ENCODE measurements at regions not wholly inside any gene's neighbourhood (a gene's known extent, or its start where the extent isn't known, plus 50 kb on each side); places are given as distances from the start of the nearest gene placed in this dataset.

DNA sequence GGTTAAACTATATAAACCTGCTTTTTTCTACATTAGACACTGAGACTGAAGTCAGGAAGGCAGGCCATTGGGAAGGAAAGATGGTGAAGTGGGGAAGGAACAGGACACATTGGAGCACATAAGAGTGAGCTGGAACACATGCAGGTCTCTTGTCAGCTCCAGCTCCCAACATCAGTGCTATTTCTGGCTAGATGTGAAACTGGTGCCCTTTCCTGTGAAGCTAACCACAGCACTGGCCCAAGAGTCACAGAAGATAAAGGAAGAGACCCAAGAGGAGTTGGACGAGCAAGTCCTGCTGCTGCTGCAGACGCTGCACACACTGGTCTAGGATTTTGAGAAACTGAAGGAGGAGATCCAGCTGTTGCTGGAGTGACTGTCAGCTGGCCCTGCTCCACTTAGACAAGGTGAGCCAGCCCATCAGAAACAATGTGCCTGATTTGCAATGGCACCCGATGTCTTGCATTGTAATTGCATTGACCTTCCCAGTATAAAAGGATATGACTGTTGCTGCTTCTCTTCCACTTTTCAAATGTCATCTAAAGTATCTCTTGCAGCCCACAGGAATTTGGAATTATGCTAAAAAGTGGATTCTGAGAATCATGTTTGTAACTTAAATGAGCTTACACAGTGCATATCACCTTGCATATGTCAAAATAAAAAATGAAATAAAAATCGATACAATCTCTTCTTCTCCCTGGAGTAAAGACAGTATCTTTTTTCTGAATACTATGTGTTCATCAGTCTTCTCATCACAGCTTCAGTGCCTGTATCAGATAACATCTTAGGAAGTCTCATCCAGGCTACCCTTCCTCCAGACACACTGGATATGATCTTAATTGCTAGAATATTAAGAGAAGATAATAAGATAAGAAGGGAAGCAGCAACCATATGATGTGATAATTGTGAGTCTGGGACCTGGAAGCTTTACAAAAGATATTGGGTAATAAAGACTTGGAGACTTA, 230.7 kb upstream of the SPRY2 start:
- DNase-seq: no peak

DNA sequence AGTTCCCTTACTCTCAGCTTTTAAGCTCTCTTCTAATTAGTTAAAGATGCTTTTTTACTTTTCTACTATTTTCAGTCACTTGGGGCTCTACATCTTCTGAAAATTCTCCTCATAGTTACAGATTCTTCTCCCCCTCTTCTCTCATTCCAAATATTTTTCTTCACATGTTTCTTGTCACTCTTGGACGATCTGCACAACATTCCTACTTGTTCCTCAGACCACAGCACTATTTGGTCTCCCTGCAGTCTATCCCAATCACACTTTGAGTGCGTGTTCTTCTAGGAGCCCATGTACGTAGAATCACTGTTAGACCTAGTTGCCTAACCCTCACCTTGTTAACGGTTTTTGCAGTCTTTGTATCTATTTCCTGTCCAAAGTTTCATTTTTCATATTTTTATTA, 222.5 kb upstream of the SPRY2 start:
- no peak for DNase-seq

DNA sequence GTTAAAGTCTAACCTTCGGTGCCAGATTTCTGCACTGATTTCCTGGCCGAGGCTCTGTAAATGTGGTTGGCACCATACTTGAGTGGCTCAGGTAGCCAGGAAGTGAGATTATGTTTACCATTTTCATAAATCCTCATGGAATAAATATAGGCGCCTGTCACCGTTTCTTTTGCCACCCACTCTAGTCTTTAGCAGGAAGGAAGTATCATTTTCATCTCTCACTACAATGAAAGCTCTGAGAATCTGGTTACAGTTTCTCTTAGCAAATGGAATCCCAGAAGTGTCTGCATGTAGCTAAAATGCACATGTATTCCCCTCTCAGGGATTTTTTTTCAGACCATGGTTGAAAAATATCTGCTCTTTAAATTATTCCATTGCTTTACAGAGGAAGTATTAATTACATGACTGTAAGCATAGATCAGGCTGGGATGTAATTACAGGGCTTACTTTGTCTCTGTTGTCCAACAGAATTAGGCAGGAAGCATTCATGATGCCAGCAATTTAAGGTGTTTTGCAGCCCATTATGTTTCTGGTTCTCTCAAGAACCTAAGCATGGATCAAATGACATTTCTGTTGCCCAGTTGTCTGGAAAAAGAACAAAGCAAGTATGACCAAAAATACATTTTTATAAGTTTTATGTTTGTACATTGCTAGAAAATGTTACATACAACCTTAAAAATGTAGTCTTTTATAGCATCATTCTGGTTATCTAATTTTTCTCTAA, 221.7 kb upstream of the SPRY2 start:
- no peak for DNase-seq

DNA sequence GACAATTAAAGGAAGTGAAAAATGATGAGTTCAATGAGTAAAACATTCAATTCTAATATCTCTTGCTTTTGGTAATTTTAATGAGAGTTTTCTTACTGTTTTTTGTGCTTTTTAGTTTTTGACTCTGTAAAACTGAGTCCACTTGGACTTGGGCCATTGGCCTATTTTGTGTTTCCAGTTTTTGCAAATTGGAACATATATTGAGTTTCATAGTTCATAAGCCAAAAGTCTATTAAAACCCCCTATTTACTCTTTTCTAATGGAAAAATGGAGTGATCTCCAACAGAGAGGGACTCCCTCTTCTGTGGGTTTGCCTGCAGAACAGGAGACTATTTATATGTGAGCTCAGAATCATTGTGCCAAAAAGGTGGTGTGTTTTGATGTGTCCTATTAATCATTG, 219.7 kb upstream of the SPRY2 start:
- no peak for DNase-seq

DNA sequence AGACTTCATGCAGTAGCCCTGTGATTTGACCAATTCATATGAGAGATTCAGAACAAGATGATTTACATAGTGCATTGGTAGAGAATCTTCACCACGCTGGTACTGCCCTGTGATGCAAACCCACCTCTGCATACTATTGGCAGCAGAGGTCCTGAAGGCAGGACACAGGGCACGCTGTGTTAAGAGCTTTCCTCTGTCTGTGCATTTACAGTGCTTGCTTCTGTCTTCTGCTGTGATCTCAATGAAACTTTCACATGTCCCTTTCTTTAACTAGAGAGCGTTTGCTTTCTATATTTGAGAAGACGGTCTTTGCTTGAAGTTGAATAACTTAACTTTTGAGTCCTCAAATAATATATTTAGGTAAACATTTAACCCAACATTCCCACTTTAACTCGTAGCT, 219.0 kb upstream of the SPRY2 start:
- DNase-seq: no peak

DNA sequence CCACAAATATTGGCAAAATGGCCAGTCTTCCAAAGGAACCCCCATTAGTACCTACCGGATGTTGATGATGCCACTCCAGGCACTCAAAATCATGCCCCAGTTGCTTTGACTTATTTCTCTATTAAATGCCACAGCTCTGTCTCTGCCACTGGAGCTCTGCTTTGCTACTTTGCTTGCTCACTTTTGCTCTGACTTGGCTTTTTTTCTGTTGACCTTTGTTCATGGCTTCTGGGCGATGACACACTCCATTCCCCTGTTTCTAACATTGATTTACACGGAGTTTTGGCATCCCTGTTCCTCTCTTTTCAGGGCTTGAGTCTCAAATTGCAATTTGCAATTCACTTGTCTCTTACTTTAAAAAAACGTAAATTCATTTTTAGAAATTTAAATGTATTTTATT, 217.1 kb upstream of the SPRY2 start:
- DNase-seq: no peak

DNA sequence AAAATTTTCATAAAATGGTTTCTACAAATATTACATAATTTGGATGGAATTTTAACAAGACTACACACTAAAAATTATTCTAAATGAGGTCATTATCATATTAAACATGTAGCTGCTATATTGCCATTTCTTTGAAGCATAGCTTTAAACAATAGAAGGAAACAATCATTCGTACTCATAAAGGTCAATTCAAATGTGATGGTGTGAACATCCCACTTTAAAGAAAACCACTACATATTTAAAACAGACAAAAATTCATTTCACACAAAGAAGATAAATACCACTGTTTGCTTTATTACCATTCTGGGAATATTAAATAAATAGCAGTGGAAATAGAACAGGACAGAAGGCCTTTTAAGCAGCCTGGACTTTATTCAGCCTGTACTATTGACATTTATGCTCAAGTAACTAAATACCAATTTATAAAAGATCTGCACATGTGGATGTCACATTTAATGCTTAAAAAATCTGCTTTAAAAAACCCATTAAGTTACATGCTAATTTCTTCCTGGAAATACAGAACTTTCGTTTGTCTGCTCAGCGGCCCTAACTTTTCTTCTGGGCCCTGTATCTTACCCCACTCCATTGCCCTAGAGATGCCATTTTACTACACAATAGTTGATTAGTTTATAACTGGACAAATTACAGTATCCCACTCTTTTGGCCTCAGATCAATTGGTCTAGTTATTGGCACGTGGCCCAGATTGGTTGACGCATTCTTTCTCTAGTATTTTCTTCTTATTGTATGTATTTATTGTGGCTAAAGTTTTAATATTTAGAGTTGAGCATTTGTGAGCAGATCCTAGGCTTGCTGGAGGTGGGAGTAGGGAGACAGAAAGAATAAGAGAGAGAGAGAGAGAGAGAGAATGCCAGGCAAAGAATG, 215.1 kb upstream of the SPRY2 start:
- DNase-seq: no peak

DNA sequence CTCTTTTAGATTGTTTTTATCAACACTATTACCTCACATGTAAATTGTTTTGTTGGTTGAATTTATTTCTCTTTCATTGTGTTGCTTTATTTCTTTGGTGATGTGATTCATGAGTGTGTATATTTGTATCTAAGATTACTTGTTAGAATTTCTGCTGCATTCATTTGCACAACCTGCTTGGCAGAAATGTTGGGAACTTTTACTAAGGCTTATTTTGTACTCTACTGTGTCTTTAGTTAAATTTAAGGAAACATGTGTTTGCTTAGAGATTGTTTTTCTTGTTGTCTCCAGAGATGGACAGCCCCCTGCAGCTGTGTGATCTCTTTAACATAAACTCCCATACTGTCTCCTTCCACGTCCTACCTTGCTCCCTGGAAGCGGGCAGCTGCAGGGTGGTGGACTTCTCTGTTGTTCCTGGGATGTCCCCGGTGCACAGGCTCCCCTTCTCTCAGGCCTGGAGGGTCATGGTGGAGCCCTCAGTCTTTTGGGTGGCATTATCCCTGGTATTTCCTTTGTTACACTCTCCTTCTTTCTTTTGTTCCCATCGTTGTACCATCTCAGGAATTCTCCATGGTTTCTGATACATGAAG, 212.0 kb upstream of the SPRY2 start:
- no peak for DNase-seq

DNA sequence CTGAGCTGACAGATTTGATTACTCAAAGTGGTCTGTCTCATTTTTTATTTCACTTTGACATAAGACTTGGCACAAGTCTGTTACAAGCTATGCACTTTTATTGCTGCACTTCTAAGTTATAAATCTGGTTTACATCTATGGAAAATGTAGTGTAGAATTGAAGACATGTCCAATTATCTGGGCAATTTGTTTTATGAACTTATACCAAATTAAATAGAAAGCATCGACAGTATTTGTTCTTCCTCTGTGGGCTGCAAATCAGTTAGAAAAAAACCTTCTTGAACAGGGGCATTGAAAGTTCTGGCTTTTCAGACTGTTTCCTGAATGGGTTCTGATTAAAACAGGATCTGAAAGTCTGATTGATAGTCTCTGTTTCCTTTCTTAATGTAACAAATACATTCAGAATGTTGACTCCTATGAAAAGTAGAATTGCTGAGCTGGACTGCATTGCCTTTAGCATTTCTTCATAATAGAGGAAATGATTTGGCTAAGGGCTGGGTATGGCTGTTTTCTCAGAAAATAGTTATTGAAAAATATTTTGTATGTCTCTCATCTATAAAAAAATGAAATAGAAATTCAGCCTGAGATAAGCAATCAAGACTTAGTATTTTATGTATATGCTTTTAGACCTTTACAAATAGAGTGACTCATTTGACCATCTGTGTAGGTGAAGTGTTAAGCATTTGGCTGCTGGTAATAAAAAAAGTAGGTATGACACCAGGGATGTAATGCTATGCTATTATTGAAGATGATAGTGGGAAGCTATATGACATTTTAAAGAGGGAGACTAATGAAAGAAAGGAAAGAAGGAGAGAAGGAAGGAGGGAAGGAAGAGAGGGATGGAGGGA, 210.9 kb upstream of the SPRY2 start:
- no peak for DNase-seq

DNA sequence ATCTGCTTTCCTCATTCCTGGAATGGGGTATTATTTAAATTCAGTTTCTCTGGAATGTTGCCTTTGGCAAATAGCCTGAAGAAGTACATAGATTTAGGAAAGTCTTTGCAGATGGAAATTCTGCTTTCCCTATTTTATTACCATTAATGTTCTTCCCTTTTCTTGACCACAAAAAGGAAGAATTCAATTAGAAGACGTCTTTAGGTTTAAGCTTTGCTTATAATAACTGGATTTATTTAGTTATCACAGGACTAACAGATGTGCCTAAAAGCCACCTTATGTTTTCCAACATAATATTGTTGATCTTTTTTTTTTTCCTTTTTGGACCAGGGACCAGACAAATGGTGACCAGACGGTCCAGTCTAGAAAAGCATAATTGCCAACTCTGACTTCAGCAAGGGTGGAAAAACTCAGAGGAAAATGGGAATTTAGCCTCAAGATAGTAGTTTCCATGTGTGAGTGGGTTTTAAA, 210.1 kb upstream of the SPRY2 start:
- no peak for DNase-seq

DNA sequence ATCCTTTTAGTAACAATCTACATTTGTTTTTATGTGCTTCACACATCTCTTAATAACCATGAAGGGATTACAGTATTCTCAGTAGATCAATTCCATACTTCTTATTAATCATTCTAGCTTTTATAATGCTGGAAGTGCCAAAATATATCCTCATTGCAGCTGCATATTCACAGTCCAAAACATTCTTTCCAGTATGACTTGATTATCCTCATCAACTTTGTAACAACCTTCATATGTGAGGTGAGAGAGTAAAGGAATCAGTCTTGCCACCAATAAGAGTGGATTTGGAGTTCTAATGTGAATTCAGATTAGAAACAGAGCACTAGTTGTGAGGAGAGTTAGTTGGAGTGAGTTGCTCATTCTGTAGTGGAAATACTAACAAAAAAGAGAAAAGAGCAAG, 208.0 kb upstream of the SPRY2 start:
- no peak for DNase-seq

DNA sequence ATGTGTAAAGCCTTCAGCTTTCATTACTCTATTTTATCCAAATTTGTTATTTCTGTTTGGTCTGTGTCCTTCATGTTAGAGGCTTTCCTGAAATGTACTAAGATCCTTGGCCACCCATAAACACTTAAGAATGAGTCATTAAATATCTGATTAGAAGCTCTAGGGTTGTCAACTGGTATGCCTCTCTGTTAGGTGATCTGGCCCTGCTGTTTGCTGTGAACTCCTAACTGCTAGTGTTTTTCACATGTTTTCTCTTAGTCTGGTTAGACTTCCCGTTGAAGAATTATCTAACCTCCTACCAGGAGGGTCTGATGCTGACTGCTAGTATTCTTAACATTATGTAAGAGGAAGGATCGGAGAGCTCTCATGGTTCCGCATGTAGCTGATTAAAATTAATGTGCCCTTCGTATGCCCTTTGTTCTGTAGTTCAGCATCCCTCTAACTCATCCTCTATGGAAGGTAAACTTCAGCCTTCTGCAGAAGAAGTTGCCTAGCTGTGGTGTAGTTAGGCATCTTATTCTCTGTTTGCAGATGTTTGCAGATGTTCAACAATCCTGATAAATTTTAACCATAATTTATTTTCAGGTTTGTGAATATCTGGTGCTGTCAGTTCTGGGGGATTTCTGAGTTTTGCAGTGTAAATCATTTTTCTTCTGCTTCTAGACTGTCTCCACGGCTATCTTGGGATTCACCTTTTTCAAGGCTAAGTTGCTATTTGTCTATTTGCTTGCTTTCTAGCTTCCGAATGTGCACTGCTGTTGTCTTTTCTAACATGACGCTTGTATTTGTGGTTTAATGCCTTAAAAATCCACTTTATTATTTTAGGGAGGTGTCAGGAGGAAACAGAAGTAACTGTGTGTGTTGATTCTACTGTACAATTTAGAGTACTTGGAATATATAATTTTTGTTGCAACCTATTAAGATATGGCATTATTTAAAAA, 207.2 kb upstream of the SPRY2 start:
- no peak for DNase-seq

DNA sequence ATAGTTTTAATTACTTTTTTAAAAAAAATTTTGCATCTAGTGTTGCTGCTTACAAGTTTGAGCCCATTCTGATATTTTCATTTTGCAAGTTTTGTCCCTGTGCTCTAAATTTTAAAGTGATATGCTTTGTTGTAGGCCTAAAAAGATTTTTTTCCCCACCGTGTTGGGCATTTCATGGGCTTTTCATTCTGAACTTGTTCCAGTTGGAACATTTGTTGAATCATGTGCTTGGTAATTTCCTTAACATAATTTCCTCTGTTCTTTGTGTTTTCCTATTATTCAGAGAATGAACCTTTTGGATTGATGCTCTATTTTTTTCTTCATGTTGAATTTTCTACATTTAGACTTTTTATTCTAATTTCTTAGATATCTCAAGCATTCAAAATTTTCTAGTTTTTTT, 206.4 kb upstream of the SPRY2 start:
- no peak for DNase-seq

DNA sequence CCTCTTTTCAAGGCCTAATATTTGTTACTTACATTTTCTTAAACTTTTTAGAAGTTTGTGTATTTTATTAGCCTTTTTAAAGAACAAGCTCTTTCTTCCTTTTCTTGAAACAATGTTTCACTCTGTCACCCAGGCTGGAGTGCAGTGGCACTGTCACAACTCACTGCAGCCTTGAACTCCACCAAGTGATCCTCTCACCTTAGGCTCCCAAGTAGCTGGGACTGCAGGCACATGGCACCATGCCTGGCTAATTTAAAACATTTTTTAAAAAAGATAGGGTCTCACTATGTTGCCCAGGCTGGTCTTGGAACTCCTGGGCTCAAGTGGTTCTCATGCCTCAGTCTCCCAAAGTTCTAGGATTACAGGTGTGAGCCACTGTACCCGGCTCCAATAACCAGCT, 192.2 kb upstream of the SPRY2 start:
- no peak for DNase-seq

DNA sequence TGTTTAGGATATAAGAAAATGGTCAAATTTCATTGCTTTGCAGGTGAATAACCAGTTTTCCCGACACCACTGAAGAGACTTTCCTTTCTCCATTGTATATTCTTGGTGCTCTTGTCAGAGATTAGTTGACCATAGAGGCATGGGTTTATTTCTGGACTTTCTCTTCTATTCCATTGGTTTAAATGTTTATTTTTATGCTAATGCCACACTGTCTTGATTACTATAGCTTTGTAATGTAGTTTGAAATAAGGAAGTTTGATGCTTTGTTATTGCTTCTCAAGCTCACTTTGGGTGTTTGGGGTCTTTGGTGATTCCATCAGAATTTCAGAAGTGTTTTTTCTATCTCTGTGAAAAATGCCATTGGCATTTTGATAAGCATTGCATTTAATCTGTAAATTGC, 190.0 kb upstream of the SPRY2 start:
- DNase-seq: no peak

DNA sequence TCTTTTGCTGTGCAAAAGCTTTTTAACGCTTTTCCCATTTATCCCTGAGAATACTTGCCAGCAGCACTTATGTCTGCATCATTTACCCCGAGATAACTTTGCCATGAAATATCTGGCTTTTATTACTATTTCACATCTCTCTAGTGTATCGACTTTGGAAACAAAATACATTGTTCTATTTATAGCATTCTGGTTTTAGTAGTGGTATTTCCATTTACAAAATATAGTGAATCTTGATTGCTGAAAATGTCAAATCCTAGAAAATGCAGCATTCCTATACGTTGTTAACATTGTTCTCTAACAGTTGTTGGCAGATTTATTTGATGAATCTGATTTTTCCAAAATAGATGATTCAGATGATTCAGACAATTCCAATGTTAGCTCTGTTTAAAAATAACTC, 189.3 kb upstream of the SPRY2 start:
- no peak for DNase-seq

DNA sequence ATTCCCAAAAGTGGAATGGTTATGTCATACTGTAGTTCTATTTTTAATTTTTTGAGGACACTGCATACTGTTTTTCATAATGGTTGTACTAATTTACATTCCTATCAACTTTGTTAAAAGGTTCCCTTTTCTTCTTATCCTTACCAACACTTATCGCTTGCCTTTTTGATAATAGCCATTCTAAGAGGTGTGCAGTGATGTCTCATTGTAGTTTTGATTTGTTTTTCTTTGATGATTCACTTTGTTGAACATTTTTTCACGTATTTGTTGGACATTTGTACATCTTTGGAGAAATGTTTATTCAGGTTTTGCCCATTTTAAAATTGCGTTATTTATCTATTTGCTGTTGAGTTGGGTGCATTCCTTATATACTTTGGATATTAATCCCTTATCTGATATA, 188.8 kb upstream of the SPRY2 start:
- DNase-seq: no peak

DNA sequence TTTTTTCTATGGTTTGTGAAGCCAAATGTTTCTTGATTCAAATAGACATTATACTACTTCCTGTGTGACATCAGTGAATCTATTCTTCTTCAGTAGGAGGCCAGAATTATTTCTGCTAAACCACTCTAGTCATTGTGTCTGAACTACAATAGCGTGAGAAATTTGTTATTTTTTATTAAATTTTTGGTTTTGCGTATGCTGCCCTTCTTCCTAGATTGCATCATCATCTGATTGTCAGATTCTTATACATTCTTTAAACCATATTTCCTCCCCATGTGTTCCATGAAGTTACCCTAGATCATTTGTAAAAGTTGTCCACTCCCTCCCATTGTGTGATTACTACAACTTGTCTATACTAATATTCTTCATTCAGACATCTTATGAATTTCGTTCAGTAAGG, 187.8 kb upstream of the SPRY2 start:
- DNase-seq: no peak

DNA sequence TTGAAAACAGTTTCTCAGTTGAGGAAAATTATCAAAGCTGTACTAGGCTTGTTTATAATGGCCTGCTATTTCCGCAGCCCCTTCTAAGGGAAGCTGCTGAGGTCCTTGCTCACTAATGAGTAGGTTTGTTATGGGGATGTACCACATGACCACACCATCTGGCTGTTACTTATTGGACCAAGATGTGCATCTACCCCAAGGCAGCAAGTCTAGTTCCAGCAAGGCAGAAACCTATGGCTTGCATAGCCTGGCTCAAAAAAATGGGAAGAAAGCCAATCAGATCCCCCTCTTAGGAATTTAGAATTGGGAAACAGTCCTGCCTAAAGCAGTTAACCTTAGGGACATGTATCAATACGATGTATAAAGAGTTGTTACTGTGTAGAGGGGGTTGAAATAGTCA, 186.5 kb upstream of the SPRY2 start:
- DNase-seq: no peak
